ENCODE measurements at regions not wholly inside any gene's neighbourhood (a gene's known extent, or its start where the extent isn't known, plus 50 kb on each side); places are given as distances from the start of the nearest gene placed in this dataset.

- Histone ChIP-seq H3K9me3 (no peaks in the 10 kb centered on the region), H3K27me3 (no peaks in the 10 kb centered on the region), H3K27ac (no peak overlapping the region), H3K4me1 (no peaks in the 10 kb centered on the region), H3K36me3 (no peaks in the 10 kb centered on the region), H3K4me3 (replicated peaks in 1 of 3) (no peak overlapping the region)
- WGBS, 2 donors = 89 to 97% methylated on average over 2 of the region's 2 CpGs
- TF ChIP-seq POLR2A (IDR thresholded peaks at IDR 0.05) (no peak), CTCF (IDR thresholded peaks at IDR 0.05) (no peak)
- intact Hi-C loops (cut with DNase I) = no loop called here
- no peak for DNase-seq
Measured at GRCh38 chr3:514192-514591, 317.6 kb downstream of the CHL1 start.

GRCh38 chr3:519026-519425 lies 322.5 kb downstream of the CHL1 start:
- Histone ChIP-seq H3K9me3 (no peaks in the 10 kb centered on the region), H3K36me3 (no peaks in the 10 kb centered on the region), H3K4me1 (no peaks in the 10 kb centered on the region), H3K4me3 (replicated peaks in 1 of 3) (no peak overlapping the region), H3K27me3 (no peaks in the 10 kb centered on the region), H3K27ac (no peak overlapping the region)
- no peak for DNase-seq
- intact Hi-C loops (cut with DNase I) = no loop called here
- 92 to 93% methylated on average over 3 of the region's 3 CpGs for WGBS, 2 donors
- no peak for TF ChIP-seq POLR2A (IDR thresholded peaks at IDR 0.05)
- TF ChIP-seq CTCF (IDR thresholded peaks at IDR 0.05) = no peak

GRCh38 chr3:522888-523287 lies 326.3 kb downstream of the CHL1 start:
- DNase-seq = no peak
- no peaks in the 10 kb centered on the region for H3K9me3 ChIP-seq
- no peaks in the 10 kb centered on the region for H3K36me3 ChIP-seq
- intact Hi-C loops (cut with DNase I) = no loop called here
- no peak overlapping the region for H3K27ac ChIP-seq
- H3K4me3 ChIP-seq (replicated peaks in 1 of 3) = no peak overlapping the region
- 72 to 77% methylated on average over 4 of the region's 4 CpGs for WGBS, 2 donors
- H3K27me3 ChIP-seq = no peaks in the 10 kb centered on the region
- no peaks in the 10 kb centered on the region for H3K4me1 ChIP-seq
- TF ChIP-seq POLR2A (IDR thresholded peaks at IDR 0.05) = no peak

GRCh38 chr3:525415-525814 lies 328.9 kb downstream of the CHL1 start:
- intact Hi-C loops (cut with DNase I) = no loop called here

GRCh38 chr3:535566-536416 lies 339.2 kb downstream of the CHL1 start:
- TF ChIP-seq CTCF (IDR thresholded peaks at IDR 0.05) (peak in 3 of 6 experiments; percentile 49 to 74 (median 59)), POLR2A (IDR thresholded peaks at IDR 0.05) (no peak)
- DNase-seq = peak; percentile 52 to 72
- Histone ChIP-seq H3K36me3 (no peaks in the 10 kb centered on the region), H3K27me3 (no peaks in the 10 kb centered on the region), H3K4me1 (no peaks in the 10 kb centered on the region), H3K9me3 (no peaks in the 10 kb centered on the region), H3K4me3 (replicated peaks in 1 of 3) (peak overlapping the region in 2 of 3 donors; percentile 21 to 31), H3K27ac (no peak overlapping the region)
- WGBS, 2 donors = 39 to 48% methylated on average over 16 to 31 of the region's 51 CpGs
- intact Hi-C loops (cut with DNase I) = no loop called here

More at GRCh38 chr3:525415-525814, 328.9 kb downstream of the CHL1 start:
- no peak overlapping the region for H3K4me3 ChIP-seq (replicated peaks in 1 of 3)
- WGBS, 2 donors = 68 to 73% methylated on average over 3 of the region's 3 CpGs
- H3K27ac ChIP-seq = no peak overlapping the region
- no peak for TF ChIP-seq POLR2A (IDR thresholded peaks at IDR 0.05)
- no peak for TF ChIP-seq CTCF (IDR thresholded peaks at IDR 0.05)
- no peaks in the 10 kb centered on the region for H3K4me1 ChIP-seq
- H3K27me3 ChIP-seq = no peaks in the 10 kb centered on the region
- no peaks in the 10 kb centered on the region for H3K36me3 ChIP-seq
- DNase-seq = no peak
- H3K9me3 ChIP-seq = no peaks in the 10 kb centered on the region
